ENCODE measurements at regions not wholly inside any gene's neighbourhood (a gene's known extent, or its start where the extent isn't known, plus 50 kb on each side); places are given as distances from the start of the nearest gene placed in this dataset.

GRCh38 chr6:44034391-44034861 lies 92.8 kb downstream of the MRPL14 start:
- no peak for TF ChIP-seq CTCF (IDR thresholded peaks at IDR 0.05)
- no peak for TF ChIP-seq POLR2A (IDR thresholded peaks at IDR 0.05)
